ENCODE measurements at regions not wholly inside any gene's neighbourhood (a gene's known extent, or its start where the extent isn't known, plus 50 kb on each side); places are given as distances from the start of the nearest gene placed in this dataset.

GRCh38 chr1:118484893-118485292 lies 299.9 kb upstream of the SPAG17 start:
- TF ChIP-seq, protein P1, sequence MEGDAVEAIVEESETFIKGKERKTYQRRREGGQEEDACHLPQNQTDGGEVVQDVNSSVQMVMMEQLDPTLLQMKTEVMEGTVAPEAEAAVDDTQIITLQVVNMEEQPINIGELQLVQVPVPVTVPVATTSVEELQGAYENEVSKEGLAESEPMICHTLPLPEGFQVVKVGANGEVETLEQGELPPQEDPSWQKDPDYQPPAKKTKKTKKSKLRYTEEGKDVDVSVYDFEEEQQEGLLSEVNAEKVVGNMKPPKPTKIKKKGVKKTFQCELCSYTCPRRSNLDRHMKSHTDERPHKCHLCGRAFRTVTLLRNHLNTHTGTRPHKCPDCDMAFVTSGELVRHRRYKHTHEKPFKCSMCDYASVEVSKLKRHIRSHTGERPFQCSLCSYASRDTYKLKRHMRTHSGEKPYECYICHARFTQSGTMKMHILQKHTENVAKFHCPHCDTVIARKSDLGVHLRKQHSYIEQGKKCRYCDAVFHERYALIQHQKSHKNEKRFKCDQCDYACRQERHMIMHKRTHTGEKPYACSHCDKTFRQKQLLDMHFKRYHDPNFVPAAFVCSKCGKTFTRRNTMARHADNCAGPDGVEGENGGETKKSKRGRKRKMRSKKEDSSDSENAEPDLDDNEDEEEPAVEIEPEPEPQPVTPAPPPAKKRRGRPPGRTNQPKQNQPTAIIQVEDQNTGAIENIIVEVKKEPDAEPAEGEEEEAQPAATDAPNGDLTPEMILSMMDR (IDR thresholded peaks at IDR 0.05), result no peak
- TF ChIP-seq POLR2A (IDR thresholded peaks at IDR 0.05) (no peak), POLR2AphosphoS5 (IDR thresholded peaks at IDR 0.05) (no peak)

Data from sigmoid colon (tissue), 4 donors.